OCI-LY7 (cell line): ENCODE measurements at regions not wholly inside any gene's neighbourhood (a gene's known extent, or its start where the extent isn't known, plus 50 kb on each side); places are given as distances from the start of the nearest gene placed in this dataset.
"Not testable (repeated sequence)": the region's sequence is repeated elsewhere in the genome, so short reads cannot be mapped to it uniquely, and the experiment has no call there.

ENCODE experiments used
- BruUV-seq: library from RNA; stranded (reverse); fragments of 400-500 nt; replicated peaks from 2 replicates; lab custom pipeline; 2021; lab: Mats Ljungman, UMichigan
- CTCF ChIA-PET: fragments of 300-600 bp; sonication (Branson Sonifier 250); formaldehyde crosslinking; loops from one replicate; lab custom pipeline; 2022; ENCODE audit warnings: antibody characterized with exemption; ENCODE audit not compliant: unreplicated experiment; lab: Charles Lee
- POLR2A ChIA-PET: fragments of 300-600 bp; sonication (Branson Sonifier 250); formaldehyde crosslinking; loops from one replicate; lab custom pipeline; 2022; ENCODE audit warnings: antibody characterized with exemption; lab: Charles Lee
- DNase-seq: peaks from one replicate; pipeline ENCODE4 v3.0.0-alpha.2; 2015; ENCODE audit warnings: low spot score
- H2AFZ ChIP-seq: fragments of 200-600 bp; sonication (generic), shearing (Covaris generic); 2 replicates; pipeline ENCODE4 v1.6.1; 2014; ENCODE audit warnings: mild to moderate bottlenecking, antibody characterized with exemption, low read length, moderate library complexity
- H3K27ac ChIP-seq: fragments of 200-600 bp; sonication (generic); 2 replicates; pipeline ENCODE4 v1.5.1; 2014; ENCODE audit warnings: mixed run types, low read depth, mild to moderate bottlenecking, moderate library complexity, low read length, inconsistent platforms; ENCODE audit not compliant: poor library complexity, severe bottlenecking
- H3K36me3 ChIP-seq: fragments of 200-600 bp; sonication (generic); 2 replicates; pipeline ENCODE4 v1.6.1; 2014; ENCODE audit warnings: mild to moderate bottlenecking, antibody characterized with exemption, low read length, moderate library complexity, mixed read lengths; ENCODE audit not compliant: insufficient read depth
- H3K4me1 ChIP-seq: fragments of 200-600 bp; sonication (generic); 2 replicates; pipeline ENCODE4 v1.5.1; 2014; ENCODE audit warnings: mild to moderate bottlenecking, low read length; ENCODE audit not compliant: insufficient read depth, poor library complexity, severe bottlenecking
- H3K4me2 ChIP-seq: fragments of 200-600 bp; sonication (generic); 2 replicates; pipeline ENCODE4 v1.6.1; 2014; ENCODE audit warnings: mild to moderate bottlenecking, low read length
- H3K4me3 ChIP-seq: fragments of 200-600 bp; sonication (generic); 2 replicates; pipeline ENCODE4 v1.5.1; 2014; ENCODE audit warnings: mild to moderate bottlenecking, low read depth, low read length; ENCODE audit not compliant: poor library complexity, severe bottlenecking
- H3K79me2 ChIP-seq: fragments of 200-600 bp; sonication (generic); 2 replicates; pipeline ENCODE4 v1.6.1; 2016; ENCODE audit warnings: low read depth, mild to moderate bottlenecking, low read length, moderate library complexity, mixed read lengths; ENCODE audit not compliant: insufficient read depth
- H3K9me2 ChIP-seq: fragments of 200-600 bp; sonication (generic); 2 replicates; pipeline ENCODE4 v1.6.1; 2016; ENCODE audit warnings: mild to moderate bottlenecking, low read length, mixed read lengths; ENCODE audit not compliant: insufficient read depth
- H3K9me3 ChIP-seq: fragments of 200-600 bp; sonication (generic); 2 replicates; pipeline ENCODE4 v1.6.1; 2014; ENCODE audit warnings: mild to moderate bottlenecking, mixed run types, low read length, mixed read lengths
- H4K20me1 ChIP-seq: fragments of 200-600 bp; sonication (generic); 2 replicates; pipeline ENCODE4 v1.6.1; 2014; ENCODE audit warnings: mild to moderate bottlenecking, antibody characterized with exemption, low read length, moderate library complexity, mixed read lengths; ENCODE audit not compliant: insufficient read depth
- EZH2phosphoT487 ChIP-seq: fragments of 200-600 bp; sonication (generic); IDR thresholded peaks from 2 replicates; pipeline ENCODE4 v1.6.1; 2018; ENCODE audit warnings: low read depth, borderline replicate concordance, mild to moderate bottlenecking, mixed run types, antibody characterized with exemption, low read length, moderate library complexity, mixed read lengths
- intact Hi-C: fragments of 100-400 bp; cut with micrococcal nuclease; formaldehyde crosslinking; loops from one replicate; pipeline ENCODE4 v1.10.0; 2022; ENCODE audit not compliant: unreplicated experiment
- TF ChIP-seq, protein P1 (sequence below): fragments of 200-600 bp; sonication (generic); conservative IDR thresholded peaks from 2 replicates; pipeline ENCODE4 v1.5.1; 2014; ENCODE audit warnings: mild to moderate bottlenecking, antibody characterized with exemption, low read length, moderate library complexity, mixed read lengths

DNA sequence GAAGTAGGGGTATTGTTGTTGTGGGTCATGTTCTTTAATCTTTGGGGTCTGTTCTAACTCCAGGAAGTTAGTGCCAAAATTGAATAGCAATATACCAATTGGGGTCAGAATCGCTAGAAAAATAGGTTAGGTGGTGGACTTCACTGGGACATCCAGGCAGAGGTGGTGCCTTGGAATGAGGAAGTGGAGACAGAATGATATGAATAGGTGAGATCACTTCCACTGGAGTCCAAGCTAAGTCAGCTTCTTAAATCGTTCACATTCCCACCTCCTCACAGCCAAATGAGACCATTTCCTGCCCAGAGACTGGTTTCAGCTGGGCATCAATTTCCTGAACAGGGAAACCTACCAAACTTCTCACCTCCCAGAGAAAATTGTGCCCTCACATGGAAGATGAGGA, 137.8 kb upstream of the RAB4A start:
- H3K4me1 ChIP-seq: peaks cover 38% of the 10 kb centered on the region
- no peak overlapping the region for H3K4me3 ChIP-seq
- no peaks in the 10 kb centered on the region for H3K9me2 ChIP-seq
- H3K36me3 ChIP-seq: no peaks in the 10 kb centered on the region
- BruUV-seq: no TSS peak
- ChIA-PET CTCF (no interaction called here), POLR2A (no interaction called here)
- no peak overlapping the region for H3K27ac ChIP-seq
- intact Hi-C loops: no loop called here
- TF ChIP-seq EZH2phosphoT487: no peak
- TF ChIP-seq, protein P1, sequence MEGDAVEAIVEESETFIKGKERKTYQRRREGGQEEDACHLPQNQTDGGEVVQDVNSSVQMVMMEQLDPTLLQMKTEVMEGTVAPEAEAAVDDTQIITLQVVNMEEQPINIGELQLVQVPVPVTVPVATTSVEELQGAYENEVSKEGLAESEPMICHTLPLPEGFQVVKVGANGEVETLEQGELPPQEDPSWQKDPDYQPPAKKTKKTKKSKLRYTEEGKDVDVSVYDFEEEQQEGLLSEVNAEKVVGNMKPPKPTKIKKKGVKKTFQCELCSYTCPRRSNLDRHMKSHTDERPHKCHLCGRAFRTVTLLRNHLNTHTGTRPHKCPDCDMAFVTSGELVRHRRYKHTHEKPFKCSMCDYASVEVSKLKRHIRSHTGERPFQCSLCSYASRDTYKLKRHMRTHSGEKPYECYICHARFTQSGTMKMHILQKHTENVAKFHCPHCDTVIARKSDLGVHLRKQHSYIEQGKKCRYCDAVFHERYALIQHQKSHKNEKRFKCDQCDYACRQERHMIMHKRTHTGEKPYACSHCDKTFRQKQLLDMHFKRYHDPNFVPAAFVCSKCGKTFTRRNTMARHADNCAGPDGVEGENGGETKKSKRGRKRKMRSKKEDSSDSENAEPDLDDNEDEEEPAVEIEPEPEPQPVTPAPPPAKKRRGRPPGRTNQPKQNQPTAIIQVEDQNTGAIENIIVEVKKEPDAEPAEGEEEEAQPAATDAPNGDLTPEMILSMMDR: no peak
- H3K79me2 ChIP-seq: no peaks in the 10 kb centered on the region
- H3K4me2 ChIP-seq: no peak overlapping the region
- H2AFZ ChIP-seq: no peak overlapping the region
- no peak for DNase-seq
- H4K20me1 ChIP-seq: no peaks in the 10 kb centered on the region
- H3K9me3 ChIP-seq: peaks cover 11% of the 10 kb centered on the region; the same call in 1 of the 2 replicates

GRCh38 chr1:229133811-229134210, 137.1 kb upstream of the RAB4A start:
- Histone ChIP-seq H3K4me3 (no peak overlapping the region), H3K9me2 (no peaks in the 10 kb centered on the region), H3K4me2 (no peak overlapping the region), H3K27ac (no peak overlapping the region), H3K4me1 (peaks cover 34% of the 10 kb centered on the region), H3K36me3 (no peaks in the 10 kb centered on the region), H3K79me2 (no peaks in the 10 kb centered on the region), H3K9me3 (peaks cover 11% of the 10 kb centered on the region; the same call in 1 of the 2 replicates), H4K20me1 (no peaks in the 10 kb centered on the region), H2AFZ (no peak overlapping the region)
- POLR2A ChIA-PET: no interaction called here
- intact Hi-C loops: no loop called here
- CTCF ChIA-PET: no interaction called here
- no peak for TF ChIP-seq EZH2phosphoT487
- TF ChIP-seq, protein P1: no peak
- BruUV-seq: no TSS peak
- DNase-seq: no peak

DNA sequence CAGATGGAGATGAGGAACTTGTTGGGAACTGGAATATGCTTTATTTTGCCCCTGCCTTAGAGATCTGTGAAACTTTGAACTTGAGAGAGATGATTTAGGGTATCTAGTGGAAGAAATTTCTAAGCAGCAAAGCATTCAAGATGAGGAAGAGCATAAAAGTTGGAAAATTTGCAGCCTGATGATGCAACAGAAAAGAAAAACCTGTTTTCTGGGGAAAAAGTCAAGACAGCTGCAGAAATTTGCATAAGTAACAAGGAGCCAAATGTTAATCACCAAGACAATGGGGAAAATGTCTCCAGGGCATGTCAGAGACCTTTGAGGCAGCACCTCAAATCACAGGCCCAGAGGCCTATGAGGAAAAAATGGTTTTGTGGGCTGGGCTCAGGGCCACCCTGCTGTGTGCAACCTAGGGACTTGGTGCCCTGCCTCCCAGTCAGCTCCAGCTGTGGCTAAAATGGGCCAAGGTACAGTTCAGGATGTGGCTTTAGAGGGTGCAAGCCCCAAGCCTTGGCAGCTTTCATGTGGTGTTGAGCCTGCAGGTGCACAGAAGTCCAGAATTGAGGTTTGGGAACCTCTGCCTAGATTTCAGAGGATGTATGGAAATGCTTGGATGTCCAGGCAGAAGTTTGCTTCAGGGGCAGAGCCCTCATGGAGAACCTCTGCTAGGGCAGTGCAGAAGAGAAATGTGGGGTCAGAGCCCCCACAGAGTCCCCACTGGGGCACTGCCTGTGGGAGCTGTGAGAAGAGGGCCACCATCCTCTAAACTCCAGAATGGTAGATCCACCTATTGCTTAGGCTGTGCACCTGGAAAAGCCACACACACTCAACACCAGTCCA, 136.3 kb upstream of the RAB4A start:
- H3K4me2 ChIP-seq, DNase-seq, CTCF ChIA-PET, H3K27ac ChIP-seq, BruUV-seq, H3K4me3 ChIP-seq, POLR2A ChIA-PET, H3K9me2 ChIP-seq, H2AFZ ChIP-seq, H3K36me3 ChIP-seq, H3K79me2 ChIP-seq, intact Hi-C loops, H4K20me1 ChIP-seq: not testable (repeated sequence)
- Histone ChIP-seq H3K4me1 (peaks cover 26% of the 10 kb centered on the region), H3K9me3 (peaks cover 11% of the 10 kb centered on the region; the same call in 1 of the 2 replicates)
